CD4-positive, CD25-positive, alpha-beta regulatory T cell (primary cell): ENCODE measurements at regions not wholly inside any gene's neighbourhood (a gene's known extent, or its start where the extent isn't known, plus 50 kb on each side); places are given as distances from the start of the nearest gene placed in this dataset.

ENCODE experiments used
- ATAC-seq, 2 donors: fragments of 150-1000 bp; cut with Tn5 transposase; one replicate each; pipeline ENCODE4 v1.10.0; 2021; ENCODE audit warnings: low read depth in 2 of 2, moderate number of reproducible peaks in 2 of 2, moderate library complexity in 1 of 2
- DNase-seq, 3 donors: peaks; one replicate each; pipeline versions ENCODE4 v3.0.0 to v3.0.0-alpha.2; 2012 to 2022; ENCODE audit warnings: mixed read lengths in 1 of 3
- H3K27ac ChIP-seq: one replicate; pipeline ENCODE4 v1.7.0; 2013; ENCODE audit warnings: mild to moderate bottlenecking, low read length; ENCODE audit not compliant: insufficient read depth, poor library complexity, severe bottlenecking
- H3K27me3 ChIP-seq: one replicate; pipeline ENCODE4 v1.7.0; 2013; ENCODE audit warnings: low read length; ENCODE audit not compliant: control insufficient read depth, insufficient read depth
- H3K36me3 ChIP-seq: one replicate; pipeline ENCODE4 v1.7.0; 2013; ENCODE audit warnings: mild to moderate bottlenecking, low read length, moderate library complexity; ENCODE audit not compliant: control insufficient read depth, insufficient read depth
- H3K4me1 ChIP-seq: 2 replicates; pipeline ENCODE4 v1.7.0; 2013; ENCODE audit warnings: mild to moderate bottlenecking, low read length; ENCODE audit not compliant: insufficient read depth, control insufficient read depth, poor library complexity, severe bottlenecking
- H3K4me3 ChIP-seq: one replicate; pipeline ENCODE4 v1.7.0; 2013; ENCODE audit warnings: low read depth, mild to moderate bottlenecking, low read length, moderate library complexity
- H3K9me3 ChIP-seq, 2 experiments: 1 replicate in 1 of 2; 2 replicates in 1 of 2; pipeline ENCODE4 v1.7.0; 2013; ENCODE audit warnings: low read length in 2 of 2, mild to moderate bottlenecking in 1 of 2, moderate library complexity in 1 of 2; ENCODE audit not compliant: control insufficient read depth in 2 of 2
- H3K27ac Mint-ChIP-seq, 3 donors: one replicate each; pipeline ENCODE4 v1.8.0; 2020 to 2022; ENCODE audit warnings: mild to moderate bottlenecking in 3 of 3, mixed read lengths in 3 of 3, moderate library complexity in 2 of 3
- H3K27me3 Mint-ChIP-seq: one replicate; pipeline ENCODE4 v1.8.0; 2022; ENCODE audit warnings: mild to moderate bottlenecking, mixed read lengths
- H3K36me3 Mint-ChIP-seq: one replicate; pipeline ENCODE4 v1.8.0; 2020; ENCODE audit warnings: mixed read lengths
- H3K4me1 Mint-ChIP-seq, 4 donors: one replicate each; pipeline ENCODE4 v1.8.0; 2020 to 2022; ENCODE audit warnings: mixed read lengths in 4 of 4, mild to moderate bottlenecking in 1 of 4
- H3K4me3 Mint-ChIP-seq, 4 donors: one replicate each; pipeline ENCODE4 v1.8.0; 2020 to 2022; ENCODE audit warnings: mild to moderate bottlenecking in 4 of 4, mixed read lengths in 4 of 4, moderate library complexity in 3 of 4
- H3K9me3 Mint-ChIP-seq, 7 donors: one replicate each; pipeline ENCODE4 v1.8.0; 2020 to 2022; ENCODE audit warnings: mixed read lengths in 7 of 7, mild to moderate bottlenecking in 3 of 7, moderate library complexity in 2 of 7

- H3K9me3 Mint-ChIP-seq: peaks cover 0 to 5% (median 0%) of the 10 kb centered on the region in 7 donors
- no peak overlapping the region for H3K4me3 Mint-ChIP-seq
- Histone ChIP-seq H3K36me3 (no peaks in the 10 kb centered on the region), H3K4me3 (no peak overlapping the region), H3K27me3 (no peaks in the 10 kb centered on the region), H3K9me3 (no peaks in the 10 kb centered on the region), H3K27ac (no peak overlapping the region), H3K4me1 (peaks cover 6% of the 10 kb centered on the region)
- H3K36me3 Mint-ChIP-seq: peaks cover 5% of the 10 kb centered on the region
- DNase-seq (peak in 1 of 3 donors; percentile 18), ATAC-seq (no peak)
- H3K27me3 Mint-ChIP-seq: no peaks in the 10 kb centered on the region
- H3K27ac Mint-ChIP-seq: no peak overlapping the region
- H3K4me1 Mint-ChIP-seq: peaks cover 0 to 30% (median 6%) of the 10 kb centered on the region in 4 donors
Observed at GRCh38 chr4:26133840-26134239, 187.0 kb upstream of the RBPJ start.

- Mint-ChIP-seq H3K27ac (peak overlapping the region in 1 of 3 donors; percentile 39), H3K9me3 (peaks cover 0 to 2% (median 0%) of the 10 kb centered on the region in 7 donors), H3K4me3 (no peak overlapping the region), H3K4me1 (peaks cover 0 to 27% (median 5%) of the 10 kb centered on the region in 4 donors), H3K27me3 (no peaks in the 10 kb centered on the region), H3K36me3 (peaks cover 5% of the 10 kb centered on the region)
- H3K4me3 ChIP-seq: no peak overlapping the region
- ATAC-seq (no peak), DNase-seq (no peak)
- no peak overlapping the region for H3K27ac ChIP-seq
- no peaks in the 10 kb centered on the region for H3K9me3 ChIP-seq
- H3K27me3 ChIP-seq: no peaks in the 10 kb centered on the region
- peaks cover 6% of the 10 kb centered on the region for H3K4me1 ChIP-seq
- no peaks in the 10 kb centered on the region for H3K36me3 ChIP-seq
Observed at GRCh38 chr4:26135331-26135730, 185.5 kb upstream of the RBPJ start.

DNA sequence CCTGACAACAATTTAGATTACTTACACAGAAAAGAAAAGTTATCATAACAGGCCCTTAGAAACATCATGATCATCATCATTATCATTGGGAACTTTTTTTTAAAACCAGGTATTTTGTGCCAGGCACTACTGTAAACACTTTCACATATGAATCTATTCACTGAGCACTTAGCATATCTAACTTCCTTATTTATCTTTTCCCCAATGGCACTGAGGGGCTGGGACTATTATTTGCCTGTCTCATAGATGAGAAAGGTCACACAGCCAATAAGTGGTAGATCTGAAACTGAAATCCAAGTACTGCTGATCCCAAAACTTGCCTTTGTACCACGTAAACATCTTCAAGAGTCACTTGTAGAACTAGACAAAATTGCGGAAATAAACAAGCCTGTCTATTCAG lies 184.2 kb upstream of the RBPJ start:
- no peak for ATAC-seq
- no peaks in the 10 kb centered on the region for H3K36me3 ChIP-seq

GRCh38 chr4:26137288-26137687 lies 183.5 kb upstream of the RBPJ start:
- Histone ChIP-seq H3K4me3 (no peak overlapping the region), H3K27me3 (no peaks in the 10 kb centered on the region), H3K36me3 (no peaks in the 10 kb centered on the region), H3K4me1 (no peaks in the 10 kb centered on the region), H3K9me3 (no peaks in the 10 kb centered on the region), H3K27ac (no peak overlapping the region)
- H3K36me3 Mint-ChIP-seq: peaks cover 5% of the 10 kb centered on the region
- no peak for DNase-seq
- no peak for ATAC-seq
- no peak overlapping the region for H3K4me3 Mint-ChIP-seq
- peaks cover 0 to 25% (median 3%) of the 10 kb centered on the region in 4 donors for H3K4me1 Mint-ChIP-seq
- peaks cover 0 to 2% (median 0%) of the 10 kb centered on the region in 7 donors for H3K9me3 Mint-ChIP-seq
- no peak overlapping the region for H3K27ac Mint-ChIP-seq
- H3K27me3 Mint-ChIP-seq: no peaks in the 10 kb centered on the region

More for the DNA sequence above, 184.2 kb upstream of the RBPJ start:
- Mint-ChIP-seq H3K27me3 (no peaks in the 10 kb centered on the region), H3K36me3 (peaks cover 5% of the 10 kb centered on the region), H3K4me1 (peaks cover 0 to 24% (median 3%) of the 10 kb centered on the region in 4 donors), H3K4me3 (no peak overlapping the region), H3K27ac (no peak overlapping the region), H3K9me3 (peaks cover 0 to 2% (median 0%) of the 10 kb centered on the region in 7 donors)
- H3K27ac ChIP-seq: no peak overlapping the region
- peaks cover 3% of the 10 kb centered on the region for H3K4me1 ChIP-seq
- H3K27me3 ChIP-seq: no peaks in the 10 kb centered on the region
- no peaks in the 10 kb centered on the region for H3K9me3 ChIP-seq
- no peak overlapping the region for H3K4me3 ChIP-seq
- no peak for DNase-seq

DNA sequence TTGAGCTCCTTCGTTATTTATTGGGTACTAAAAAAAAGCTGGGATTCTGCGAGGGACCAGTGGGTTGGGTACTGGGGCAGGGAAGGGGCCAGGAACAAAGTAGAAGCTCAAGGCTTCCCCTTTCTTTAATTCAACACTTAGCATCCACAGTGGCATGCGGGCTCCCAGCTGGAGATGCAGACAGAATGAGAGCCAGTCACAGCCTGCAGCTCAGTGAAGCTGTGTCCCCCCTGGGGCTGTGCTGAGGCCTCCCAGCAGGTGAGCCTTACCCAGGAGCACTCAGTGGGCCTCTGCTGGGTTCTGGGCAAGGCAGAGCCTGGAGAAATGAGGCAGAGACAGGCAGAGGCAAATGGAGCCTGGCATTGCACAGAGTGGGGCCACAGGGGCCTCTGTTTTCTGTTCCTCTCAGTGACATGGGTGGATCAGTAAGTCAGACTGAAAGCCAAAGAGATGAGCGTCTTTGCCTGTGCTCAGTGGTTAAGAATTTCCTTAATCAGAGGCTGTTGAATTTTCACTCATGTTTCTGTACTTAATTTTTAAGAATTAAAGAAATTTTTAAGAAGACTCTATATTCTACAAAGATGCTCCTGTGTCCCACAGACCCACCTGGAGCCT lies 181.4 kb upstream of the RBPJ start:
- Mint-ChIP-seq H3K27me3 (no peaks in the 10 kb centered on the region), H3K36me3 (peaks cover 8% of the 10 kb centered on the region), H3K4me1 (peaks cover 0 to 14% (median 3%) of the 10 kb centered on the region in 4 donors), H3K4me3 (no peak overlapping the region), H3K27ac (peak overlapping the region in 1 of 3 donors; percentile 49), H3K9me3 (peaks cover 0 to 2% (median 0%) of the 10 kb centered on the region in 7 donors)
- H3K27ac ChIP-seq: no peak overlapping the region
- no peak for ATAC-seq
- no peaks in the 10 kb centered on the region for H3K4me1 ChIP-seq
- H3K27me3 ChIP-seq: no peaks in the 10 kb centered on the region
- DNase-seq: no peak
- H3K36me3 ChIP-seq: no peaks in the 10 kb centered on the region
- no peak overlapping the region for H3K4me3 ChIP-seq
- no peaks in the 10 kb centered on the region for H3K9me3 ChIP-seq

DNA sequence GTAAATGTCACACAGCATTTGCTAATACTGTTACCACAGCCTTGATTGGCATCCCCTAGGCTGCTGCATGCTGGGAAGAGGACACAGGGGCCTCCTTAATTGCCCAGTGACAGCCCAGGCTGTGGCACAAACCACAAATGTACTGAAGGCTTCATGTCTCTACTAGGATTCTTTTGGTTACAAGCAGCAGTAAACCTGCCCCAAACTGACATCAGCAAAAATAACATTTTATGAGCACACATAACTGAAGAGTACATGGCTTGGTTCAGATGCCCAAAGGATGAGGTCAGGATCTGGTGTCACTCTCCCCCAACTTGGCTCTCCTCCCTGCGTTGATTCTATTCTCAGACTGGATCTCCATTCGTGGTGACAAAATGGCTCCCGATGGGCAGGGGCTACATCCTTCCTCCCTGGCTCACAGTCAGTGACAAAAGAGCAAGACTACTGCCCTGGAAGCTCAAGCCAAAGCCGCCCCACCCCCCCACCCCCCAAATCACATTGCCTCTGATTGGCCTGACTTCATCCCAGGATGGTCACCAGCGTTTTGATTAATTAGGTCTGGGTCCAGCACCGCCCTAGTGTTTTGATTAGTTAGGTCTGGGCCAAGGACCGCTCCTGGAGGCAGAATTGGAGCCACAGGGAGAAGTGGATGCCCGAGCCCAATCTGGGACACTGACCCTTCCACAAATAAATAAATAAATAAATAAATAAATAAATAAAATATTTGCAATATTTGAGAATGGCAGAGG lies 180.5 kb upstream of the RBPJ start:
- ATAC-seq: no peak
- no peak overlapping the region for H3K4me3 Mint-ChIP-seq
- H3K27me3 Mint-ChIP-seq: no peaks in the 10 kb centered on the region
- H3K4me1 Mint-ChIP-seq: peaks cover 0 to 22% (median 5%) of the 10 kb centered on the region in 4 donors
- peaks cover 0 to 2% (median 0%) of the 10 kb centered on the region in 7 donors for H3K9me3 Mint-ChIP-seq
- no peak overlapping the region for H3K27ac ChIP-seq
- no peaks in the 10 kb centered on the region for H3K9me3 ChIP-seq
- H3K36me3 Mint-ChIP-seq: peaks cover 8% of the 10 kb centered on the region
- H3K4me1 ChIP-seq: no peaks in the 10 kb centered on the region
- no peaks in the 10 kb centered on the region for H3K36me3 ChIP-seq
- H3K27me3 ChIP-seq: no peaks in the 10 kb centered on the region
- no peak overlapping the region for H3K4me3 ChIP-seq
- H3K27ac Mint-ChIP-seq: no peak overlapping the region
- DNase-seq: no peak

- Mint-ChIP-seq H3K4me3 (peak overlapping the region in 2 of 4 donors; percentile 1 to 36), H3K36me3 (peaks cover 3% of the 10 kb centered on the region), H3K4me1 (peaks cover 0 to 26% (median 5%) of the 10 kb centered on the region in 4 donors), H3K9me3 (no peaks in the 10 kb centered on the region), H3K27ac (peak overlapping the region; percentile 45 to 81 (median 77)), H3K27me3 (no peaks in the 10 kb centered on the region)
- ATAC-seq: no peak
- Histone ChIP-seq H3K4me1 (no peaks in the 10 kb centered on the region), H3K9me3 (no peaks in the 10 kb centered on the region), H3K27ac (peak overlapping the region; percentile 55), H3K4me3 (no peak overlapping the region), H3K36me3 (no peaks in the 10 kb centered on the region), H3K27me3 (no peaks in the 10 kb centered on the region)
- DNase-seq: no peak
Observed at GRCh38 chr4:26141051-26141721, 179.6 kb upstream of the RBPJ start.
